ENCODE measurements at regions not wholly inside any gene's neighbourhood (a gene's known extent, or its start where the extent isn't known, plus 50 kb on each side); places are given as distances from the start of the nearest gene placed in this dataset.

DNA sequence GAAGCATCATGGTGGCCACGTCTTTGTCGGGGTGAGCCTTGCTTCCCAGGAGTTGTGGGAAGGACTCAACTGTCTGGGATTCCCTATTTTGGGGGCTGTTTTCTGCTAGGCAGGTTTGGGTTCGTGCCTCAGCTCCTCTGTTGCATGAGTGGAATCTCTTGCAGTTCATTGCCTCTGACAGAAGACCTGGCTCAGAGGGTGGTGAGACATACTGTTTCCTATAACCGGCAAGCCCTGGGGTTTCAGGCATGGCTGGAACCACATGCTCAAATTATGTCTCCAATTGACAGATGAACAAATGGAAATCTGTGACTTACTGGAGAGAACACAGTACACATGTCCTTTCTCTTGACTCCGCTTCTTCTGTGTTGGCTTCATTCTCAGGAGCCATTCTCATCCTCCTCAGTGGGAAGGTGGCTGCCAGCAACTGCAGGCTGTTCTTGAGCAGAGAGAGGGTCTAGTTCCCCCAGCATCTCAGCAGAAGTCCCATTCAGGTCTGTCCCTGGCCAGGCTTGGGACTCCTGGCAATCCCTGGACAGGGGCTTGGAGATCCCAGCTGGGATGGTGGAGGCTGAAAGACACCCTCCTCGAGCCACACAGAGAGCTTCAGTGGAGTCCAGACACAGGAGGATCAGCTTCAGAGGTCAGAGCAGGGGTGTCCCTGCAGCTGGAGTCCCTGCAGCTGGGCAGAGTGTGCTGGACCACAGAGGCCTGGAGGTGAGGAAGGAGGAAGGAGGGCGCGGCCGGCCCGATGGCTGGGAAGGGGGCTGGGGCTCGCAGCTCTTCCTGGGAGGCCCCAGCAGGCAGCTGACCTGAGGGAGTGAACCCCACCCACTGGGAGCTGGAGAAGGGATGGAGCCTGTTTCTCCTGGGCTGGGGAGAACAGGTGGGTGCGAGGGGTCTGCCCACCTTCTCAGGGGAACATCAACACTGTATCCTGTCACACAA lies 97.6 kb downstream of the LSM3 start:
- Histone ChIP-seq H3K27me3 (no peaks in the 10 kb centered on the region), H3K27ac (no peak overlapping the region), H3K4me3 (no peak overlapping the region), H3K9ac (no peak overlapping the region), H3K9me3 (replicated peaks in 1 of 11) (no peaks in the 10 kb centered on the region), H3K4me2 (no peak overlapping the region), H3K4me1 (peaks cover 0 to 8% (median 0%) of the 10 kb centered on the region in 10 experiments; a peak in 4 of 20 replicates), H3K36me3 (no peaks in the 10 kb centered on the region), H4K20me1 (peaks cover 0 to 15% (median 0%) of the 10 kb centered on the region in 11 experiments; a peak in 5 of 22 replicates)
- no peak for TF ChIP-seq Cebpa-rat (IDR thresholded peaks at IDR 0.05)

- H3K4me2 ChIP-seq = no peak overlapping the region
- no peak overlapping the region for H3K9ac ChIP-seq
- no peak overlapping the region for H3K27ac ChIP-seq
Measured at GRCh38 chr3:14277557-14277956, 98.9 kb downstream of the LSM3 start.

GRCh38 chr3:14278265-14278798 lies 99.7 kb downstream of the LSM3 start:
- Histone ChIP-seq H3K4me2 (peak overlapping the region in 1 of 11 experiments; percentile 17; a peak in 1 of 22 replicates), H3K4me3 (no peak overlapping the region), H3K36me3 (no peaks in the 10 kb centered on the region), H4K20me1 (peaks cover 0 to 15% (median 0%) of the 10 kb centered on the region in 11 experiments; a peak in 6 of 22 replicates), H3K4me1 (peaks cover 0 to 8% (median 0%) of the 10 kb centered on the region in 10 experiments; a peak in 4 of 20 replicates), H3K9me3 (replicated peaks in 1 of 11) (no peaks in the 10 kb centered on the region), H3K9ac (0 out of 22 replicates have a peak overlapping the region, but pooled peaks of 1 of the 11 experiments have one; percentile 23), H3K27ac (no peak overlapping the region), H3K27me3 (no peaks in the 10 kb centered on the region)
- TF ChIP-seq Cebpa-rat (IDR thresholded peaks at IDR 0.05) = no peak

More at GRCh38 chr3:14277557-14277956, 98.9 kb downstream of the LSM3 start:
- no peak overlapping the region for H3K4me3 ChIP-seq
- peaks cover 0 to 15% (median 0%) of the 10 kb centered on the region in 11 experiments; a peak in 5 of 22 replicates for H4K20me1 ChIP-seq
- H3K36me3 ChIP-seq = no peaks in the 10 kb centered on the region
- H3K4me1 ChIP-seq = peaks cover 0 to 8% (median 0%) of the 10 kb centered on the region in 10 experiments; a peak in 4 of 20 replicates
- H3K9me3 ChIP-seq (replicated peaks in 1 of 11) = no peaks in the 10 kb centered on the region
- no peaks in the 10 kb centered on the region for H3K27me3 ChIP-seq
- TF ChIP-seq Cebpa-rat (IDR thresholded peaks at IDR 0.05) = no peak

DNA sequence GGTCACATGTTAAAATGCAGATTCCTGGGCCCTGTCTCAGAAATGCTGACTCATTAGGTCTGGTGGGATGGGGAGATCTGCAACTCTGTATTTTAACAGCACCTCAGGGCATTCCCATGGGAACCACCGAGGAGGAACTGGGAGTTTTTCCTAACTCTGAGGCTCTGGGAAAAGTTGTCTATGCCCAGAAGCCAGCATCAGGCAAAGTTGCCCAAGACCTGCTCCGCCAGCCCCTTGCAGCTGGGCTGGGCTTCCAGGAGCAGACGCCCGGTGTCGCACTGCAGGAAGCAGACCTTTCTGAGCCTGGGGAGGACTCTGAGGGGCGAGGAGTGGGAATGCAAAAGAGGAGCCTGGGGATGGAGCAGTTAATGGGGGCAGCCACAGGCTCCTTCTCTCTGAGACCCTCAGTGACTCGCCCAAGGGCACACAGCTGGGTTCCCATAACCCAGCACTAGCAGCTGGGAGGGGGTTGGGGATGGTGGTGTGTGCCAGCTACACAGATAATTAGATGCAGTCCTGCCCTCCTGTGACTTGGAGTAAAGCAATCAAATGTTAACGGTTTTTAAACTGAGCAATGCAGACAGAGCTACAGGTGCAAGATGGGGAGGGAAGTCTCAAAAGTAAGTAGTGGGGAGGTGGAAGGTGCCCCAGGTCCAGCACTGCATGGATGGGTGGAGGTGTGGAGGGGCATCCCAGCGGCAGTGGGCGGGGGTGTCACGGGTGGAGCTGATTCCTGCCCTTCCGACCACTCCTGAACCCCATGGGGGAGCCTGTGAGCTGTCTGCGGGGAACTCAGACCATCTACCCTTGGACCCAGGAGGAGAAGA lies 100.4 kb downstream of the LSM3 start:
- no peak for TF ChIP-seq Cebpa-rat (IDR thresholded peaks at IDR 0.05)
- H3K27ac ChIP-seq = no peak overlapping the region
- H4K20me1 ChIP-seq = peaks cover 0 to 15% (median 0%) of the 10 kb centered on the region in 11 experiments; a peak in 6 of 22 replicates
- no peak overlapping the region for H3K9ac ChIP-seq
- H3K9me3 ChIP-seq (replicated peaks in 1 of 11) = no peaks in the 10 kb centered on the region
- no peaks in the 10 kb centered on the region for H3K27me3 ChIP-seq
- H3K4me3 ChIP-seq = no peak overlapping the region
- H3K36me3 ChIP-seq = no peaks in the 10 kb centered on the region
- H3K4me2 ChIP-seq = peak overlapping the region in 1 of 11 experiments; percentile 17; a peak in 1 of 22 replicates
- peaks cover 0 to 8% (median 0%) of the 10 kb centered on the region in 10 experiments; a peak in 4 of 20 replicates for H3K4me1 ChIP-seq

- no peak overlapping the region for H3K27ac ChIP-seq
- no peak overlapping the region for H3K4me2 ChIP-seq
Measured at GRCh38 chr3:14279626-14280061, 101.0 kb downstream of the LSM3 start.

DNA sequence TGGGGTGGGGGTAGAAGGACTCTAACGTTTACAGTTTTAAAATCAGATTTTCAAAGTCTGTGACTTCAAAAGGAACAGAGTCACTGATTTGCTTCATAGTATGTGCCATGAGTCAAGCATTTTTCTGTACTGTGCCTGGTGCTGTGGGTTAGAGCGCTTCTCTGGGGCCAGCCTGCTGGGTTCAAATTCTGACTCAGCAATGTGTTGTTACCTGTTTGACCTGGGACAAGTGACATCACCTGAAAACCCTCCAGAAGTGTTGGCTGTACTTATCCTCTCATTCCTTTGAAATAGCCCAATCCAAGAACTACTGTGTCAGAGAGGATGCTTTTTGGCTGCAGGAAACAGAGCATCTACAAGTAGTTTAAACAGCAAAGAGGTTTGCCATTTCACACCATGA lies 101.7 kb downstream of the LSM3 start:
- Histone ChIP-seq H3K4me2 (no peak overlapping the region), H3K27ac (no peak overlapping the region), H3K4me1 (peaks cover 0 to 8% (median 1%) of the 10 kb centered on the region in 10 experiments; a peak in 5 of 20 replicates), H3K4me3 (no peak overlapping the region), H3K36me3 (no peaks in the 10 kb centered on the region), H3K27me3 (no peaks in the 10 kb centered on the region), H4K20me1 (peaks cover 0 to 15% (median 0%) of the 10 kb centered on the region in 11 experiments; a peak in 6 of 22 replicates), H3K9me3 (replicated peaks in 1 of 11) (no peaks in the 10 kb centered on the region), H3K9ac (no peak overlapping the region)
- no peak for TF ChIP-seq Cebpa-rat (IDR thresholded peaks at IDR 0.05)

More at GRCh38 chr3:14279626-14280061, 101.0 kb downstream of the LSM3 start:
- Histone ChIP-seq H3K9ac (no peak overlapping the region), H3K9me3 (replicated peaks in 1 of 11) (no peaks in the 10 kb centered on the region), H3K4me1 (peaks cover 0 to 8% (median 0%) of the 10 kb centered on the region in 10 experiments; a peak in 4 of 20 replicates), H4K20me1 (peaks cover 0 to 15% (median 0%) of the 10 kb centered on the region in 11 experiments; a peak in 6 of 22 replicates), H3K36me3 (no peaks in the 10 kb centered on the region), H3K4me3 (no peak overlapping the region), H3K27me3 (no peaks in the 10 kb centered on the region)
- TF ChIP-seq Cebpa-rat (IDR thresholded peaks at IDR 0.05) = no peak

GRCh38 chr3:14281053-14281452 lies 102.4 kb downstream of the LSM3 start:
- Histone ChIP-seq H3K9ac (no peak overlapping the region), H3K9me3 (replicated peaks in 1 of 11) (no peaks in the 10 kb centered on the region), H3K4me2 (no peak overlapping the region), H3K4me1 (peaks cover under 1 to 12% (median 7%) of the 10 kb centered on the region in 10 experiments; a peak in 12 of 20 replicates), H3K36me3 (no peaks in the 10 kb centered on the region), H4K20me1 (peaks cover 0 to 15% (median 0%) of the 10 kb centered on the region in 11 experiments; a peak in 6 of 22 replicates), H3K27me3 (no peaks in the 10 kb centered on the region), H3K27ac (no peak overlapping the region), H3K4me3 (no peak overlapping the region)
- no peak for TF ChIP-seq Cebpa-rat (IDR thresholded peaks at IDR 0.05)

- Histone ChIP-seq H3K9ac (no peak overlapping the region), H3K4me2 (no peak overlapping the region)
Measured at GRCh38 chr3:14282001-14282705, 103.5 kb downstream of the LSM3 start.

More at GRCh38 chr3:14282001-14282705, 103.5 kb downstream of the LSM3 start:
- Histone ChIP-seq H3K4me1 (peaks cover 12 to 23% (median 18%) of the 10 kb centered on the region in 10 experiments), H3K27me3 (no peaks in the 10 kb centered on the region), H3K36me3 (no peaks in the 10 kb centered on the region), H3K27ac (no peak overlapping the region), H3K4me3 (no peak overlapping the region), H3K9me3 (replicated peaks in 1 of 11) (no peaks in the 10 kb centered on the region), H4K20me1 (peaks cover 0 to 15% (median 0%) of the 10 kb centered on the region in 11 experiments; a peak in 4 of 22 replicates)
- TF ChIP-seq Cebpa-rat (IDR thresholded peaks at IDR 0.05) = no peak
